Tibial nerve (tissue), 4 donors: ENCODE measurements at regions not wholly inside any gene's neighbourhood (a gene's known extent, or its start where the extent isn't known, plus 50 kb on each side); places are given as distances from the start of the nearest gene placed in this dataset.
A peak's percentile ranks its signal among the peaks of the same experiment; 100 is the strongest.

ENCODE experiments used
- DNase-seq, 2 donors: peaks; one replicate each; pipeline ENCODE4 v3.0.0-alpha.2; 2019; ENCODE audit warnings: low spot score in 2 of 2
- H3K27ac ChIP-seq, 4 donors: fragments of 200-600 bp; sonication (generic) in 3 of 4; one replicate each; pipeline ENCODE4 v1.5.1; 2017 to 2019; ENCODE audit warnings: mild to moderate bottlenecking in 1 of 4
- H3K27me3 ChIP-seq, 2 donors: fragments of 200-600 bp; sonication (generic) in 1 of 2; one replicate each; pipeline versions ENCODE4 v1.5.1 to v1.6.0; 2017 to 2019
- H3K36me3 ChIP-seq, 3 donors: fragments of 200-600 bp; sonication (generic); one replicate each; pipeline ENCODE4 v1.5.1; 2018 to 2019
- H3K4me1 ChIP-seq, 4 donors: fragments of 200-600 bp; sonication (generic) in 3 of 4; one replicate each; pipeline ENCODE4 v1.5.1; 2017 to 2019
- H3K4me3 ChIP-seq, 4 donors: fragments of 200-600 bp; sonication (generic) in 3 of 4; one replicate each; pipeline ENCODE4 v1.5.1; 2017 to 2019; ENCODE audit warnings: mild to moderate bottlenecking in 1 of 4, moderate library complexity in 1 of 4
- H3K9me3 ChIP-seq, 4 donors: fragments of 200-600 bp; sonication (generic) in 3 of 4; one replicate each; pipeline ENCODE4 v1.5.1; 2017 to 2019
- CTCF ChIP-seq, 5 experiments: fragments of 200-600 bp in 3 of 5; fragments of 450-650 bp in 2 of 5; sonication (generic) in 3 of 5; IDR thresholded peaks; one replicate each; pipeline ENCODE4 v1.5.1; 2016 to 2019; ENCODE audit warnings: antibody characterized with exemption in 5 of 5, mild to moderate bottlenecking in 3 of 5, moderate library complexity in 2 of 5
- EP300 ChIP-seq, 2 donors: sonication (generic); formaldehyde crosslinking; IDR thresholded peaks; one replicate each; pipeline ENCODE4 v1.6.1; 2017; ENCODE audit warnings: antibody characterized with exemption in 2 of 2, mild to moderate bottlenecking in 1 of 2
- POLR2A ChIP-seq, 2 donors: fragments of 450-650 bp; IDR thresholded peaks; one replicate each; pipeline ENCODE4 v1.6.1; 2017; ENCODE audit warnings: antibody characterized with exemption in 2 of 2, mild to moderate bottlenecking in 2 of 2, moderate library complexity in 2 of 2
- WGBS, 2 donors: methylation state at CpG; one replicate each; pipeline ENCODE4 v1.1.5; 2018; 5-methylcytosine and 5-hydroxymethylcytosine counted together

DNA sequence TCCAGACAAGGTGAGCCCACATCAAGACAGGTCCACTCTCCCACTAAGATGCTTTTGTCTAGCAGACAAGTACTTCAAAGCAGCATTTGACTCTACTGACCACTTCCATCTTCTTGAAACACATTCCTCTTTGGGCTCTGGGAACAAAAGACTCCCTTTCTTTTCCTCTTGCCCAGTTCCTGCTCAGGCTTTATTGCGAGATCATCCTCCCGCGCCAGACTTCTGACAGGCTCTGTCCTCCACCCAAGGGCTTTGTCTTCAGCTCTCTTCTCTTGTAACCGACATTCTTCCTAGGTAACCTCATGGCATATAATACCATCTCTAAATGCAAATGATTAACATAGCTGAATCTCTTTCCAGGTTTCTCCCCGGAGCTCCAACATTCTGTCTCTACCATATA, 85.8 kb downstream of the NUDT12 start:
- WGBS, 2 donors, result 67 to 75% methylated on average over 5 of the region's 5 CpGs
- no peaks in the 10 kb centered on the region for H3K36me3 ChIP-seq
- peaks cover 0 to 21% (median 10%) of the 10 kb centered on the region in 4 donors for H3K4me1 ChIP-seq
- H3K9me3 ChIP-seq, result no peaks in the 10 kb centered on the region
- no peak overlapping the region for H3K4me3 ChIP-seq
- H3K27ac ChIP-seq, result peak overlapping the region in 3 of 4 donors; percentile 14 to 67 (median 51)
- TF ChIP-seq EP300 (IDR thresholded peaks at IDR 0.05), result no peak
- no peak for TF ChIP-seq POLR2A (IDR thresholded peaks at IDR 0.05)
- TF ChIP-seq CTCF (IDR thresholded peaks at IDR 0.05), result no peak
- no peaks in the 10 kb centered on the region for H3K27me3 ChIP-seq
- DNase-seq, result no peak

DNA sequence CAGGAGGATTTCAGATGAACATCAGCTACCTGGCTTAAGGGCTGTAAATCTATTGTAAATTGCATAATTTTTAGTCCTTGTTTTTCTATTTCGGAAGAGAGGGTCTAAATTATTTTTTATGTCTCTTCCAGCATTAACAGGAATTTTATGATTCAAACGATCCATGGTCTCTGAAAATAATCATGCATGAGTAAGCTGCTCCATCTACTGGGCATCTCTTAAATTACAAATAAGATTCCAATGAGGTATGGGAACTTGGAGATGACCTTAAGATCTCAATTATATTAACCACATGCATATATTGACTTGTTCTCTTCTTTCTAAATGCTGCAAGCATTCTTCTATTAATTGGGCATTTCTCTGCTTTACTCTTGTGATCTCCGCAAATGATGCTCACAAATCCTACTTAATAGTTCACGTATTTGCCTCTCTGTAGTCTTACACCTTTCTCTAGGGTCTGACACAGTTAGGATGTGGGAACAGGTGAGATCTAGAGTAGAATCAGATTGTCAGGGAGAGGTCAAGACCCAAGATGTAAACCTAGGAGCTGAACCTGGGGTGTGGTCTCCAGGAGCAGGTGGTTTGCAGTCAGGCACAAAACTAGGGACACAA, 86.9 kb downstream of the NUDT12 start:
- Histone ChIP-seq H3K4me1 (peaks cover 0 to 21% (median 10%) of the 10 kb centered on the region in 4 donors), H3K9me3 (no peaks in the 10 kb centered on the region), H3K27me3 (no peaks in the 10 kb centered on the region), H3K36me3 (no peaks in the 10 kb centered on the region), H3K27ac (peak overlapping the region in 2 of 4 donors; percentile 14 to 67), H3K4me3 (no peak overlapping the region)
- WGBS, 2 donors, result 40 to 42% methylated on average over 4 of the region's 4 CpGs
- TF ChIP-seq POLR2A (IDR thresholded peaks at IDR 0.05) (no peak), EP300 (IDR thresholded peaks at IDR 0.05) (no peak), CTCF (IDR thresholded peaks at IDR 0.05) (peak; percentile 48 to 70 (median 63))
- no peak for DNase-seq

DNA sequence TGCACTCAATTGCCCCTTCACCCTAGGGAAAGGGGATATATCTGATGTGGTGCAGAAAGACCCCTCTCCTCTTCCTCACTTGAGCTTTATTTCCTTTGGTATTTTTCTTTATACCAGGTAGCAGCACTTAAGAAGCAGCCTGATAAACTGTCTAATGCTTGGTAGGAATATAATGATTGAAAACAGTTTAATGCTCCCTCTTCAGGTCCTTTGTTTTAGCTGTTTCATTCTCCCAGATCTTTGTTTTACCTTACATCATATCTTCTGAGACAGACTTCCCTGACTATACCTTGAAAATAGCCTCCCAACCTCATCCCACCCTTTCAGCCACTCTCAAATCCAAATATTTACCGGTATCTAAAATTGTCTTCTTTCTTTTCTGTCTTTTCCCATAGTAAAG, 87.9 kb downstream of the NUDT12 start:
- Histone ChIP-seq H3K9me3 (no peaks in the 10 kb centered on the region), H3K4me1 (peaks cover 0 to 21% (median 10%) of the 10 kb centered on the region in 4 donors), H3K27me3 (no peaks in the 10 kb centered on the region), H3K36me3 (no peaks in the 10 kb centered on the region), H3K4me3 (no peak overlapping the region), H3K27ac (peak overlapping the region in 1 of 4 donors; percentile 34)
- DNase-seq, result no peak
- TF ChIP-seq POLR2A (IDR thresholded peaks at IDR 0.05) (no peak), EP300 (IDR thresholded peaks at IDR 0.05) (no peak), CTCF (IDR thresholded peaks at IDR 0.05) (no peak)
- 96 to 100% methylated on average over 1 of the region's 1 CpG for WGBS, 2 donors

DNA sequence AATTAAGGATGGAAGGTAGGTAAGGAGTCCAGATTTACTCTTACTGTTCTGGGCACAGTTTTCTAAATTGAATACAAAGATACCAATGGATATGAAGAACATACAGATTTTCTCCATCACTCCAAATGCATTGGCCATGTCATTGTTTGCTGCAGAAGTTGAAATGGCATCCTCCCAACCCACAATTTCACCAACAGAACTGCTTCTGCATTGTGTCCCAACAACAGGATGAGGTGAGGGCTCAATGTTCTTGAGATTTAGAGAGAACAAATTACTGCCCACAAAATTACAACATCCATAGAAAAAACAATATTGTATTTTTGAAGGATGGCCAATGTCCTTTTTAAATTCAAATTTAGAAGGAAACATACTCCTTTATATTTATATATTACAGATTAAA, 88.9 kb downstream of the NUDT12 start:
- Histone ChIP-seq H3K36me3 (no peaks in the 10 kb centered on the region), H3K4me3 (no peak overlapping the region), H3K27me3 (no peaks in the 10 kb centered on the region), H3K4me1 (peaks cover 0 to 21% (median 10%) of the 10 kb centered on the region in 4 donors), H3K27ac (no peak overlapping the region), H3K9me3 (no peaks in the 10 kb centered on the region)
- DNase-seq, result no peak
- TF ChIP-seq EP300 (IDR thresholded peaks at IDR 0.05) (peak in 1 of 2 donors; percentile 25), CTCF (IDR thresholded peaks at IDR 0.05) (no peak)

DNA sequence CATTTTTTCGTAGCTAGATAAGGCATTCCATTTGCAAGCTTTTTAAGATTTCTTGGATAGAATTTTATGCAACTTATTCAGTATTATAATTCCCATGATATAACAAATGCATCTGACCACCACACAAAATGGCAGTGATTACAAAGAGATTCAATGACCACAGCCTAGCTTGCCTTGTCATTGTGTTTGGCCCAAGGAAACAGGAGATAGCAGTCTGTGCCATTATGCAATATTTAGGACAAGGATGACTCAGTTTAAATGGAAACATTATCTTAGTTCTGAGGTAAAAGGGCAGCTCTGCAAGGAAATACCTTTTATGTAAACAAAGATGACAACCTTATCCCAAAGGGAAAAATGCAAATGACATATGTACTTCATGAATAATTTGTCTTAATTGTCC, 89.8 kb downstream of the NUDT12 start:
- Histone ChIP-seq H3K27me3 (no peaks in the 10 kb centered on the region), H3K27ac (peak overlapping the region in 1 of 4 donors; percentile 19), H3K9me3 (no peaks in the 10 kb centered on the region), H3K4me1 (peaks cover 0 to 21% (median 10%) of the 10 kb centered on the region in 4 donors), H3K4me3 (no peak overlapping the region), H3K36me3 (no peaks in the 10 kb centered on the region)
- TF ChIP-seq POLR2A (IDR thresholded peaks at IDR 0.05), result no peak
- DNase-seq, result no peak
- 31 to 37% methylated on average over 1 of the region's 1 CpG for WGBS, 2 donors
